DND-41 (cell line): ENCODE measurements at regions not wholly inside any gene's neighbourhood (a gene's known extent, or its start where the extent isn't known, plus 50 kb on each side); places are given as distances from the start of the nearest gene placed in this dataset.

ENCODE experiments used
- ATAC-seq: fragments of 200-7000 bp; cut with Tn5 transposase; 3 replicates; pipeline ENCODE4 v1.9.1; 2021; ENCODE audit warnings: low read depth; ENCODE audit not compliant: insufficient read depth
- DNase-seq: peaks from one replicate; pipeline ENCODE4 v3.0.0-alpha.2; 2020
- H2AFZ ChIP-seq: 2 replicates; pipeline ENCODE4 v1.6.0; 2012; ENCODE audit warnings: low read depth, low read length
- H3K27ac ChIP-seq: 2 replicates; pipeline ENCODE4 v1.5.1; 2012; ENCODE audit warnings: low read length, inconsistent platforms
- H3K27me3 ChIP-seq: fragments of 200-600 bp; sonication (generic); 2 replicates; pipeline ENCODE4 v1.6.0; 2012; ENCODE audit warnings: low read length, mild to moderate bottlenecking, inconsistent platforms; ENCODE audit not compliant: insufficient read depth, poor library complexity
- H3K36me3 ChIP-seq: 2 replicates; pipeline ENCODE4 v1.5.1; 2012; ENCODE audit warnings: low read length, inconsistent platforms; ENCODE audit not compliant: insufficient read depth
- H3K4me1 ChIP-seq: 2 replicates; pipeline ENCODE4 v1.5.1; 2012; ENCODE audit warnings: mild to moderate bottlenecking, low read length; ENCODE audit not compliant: insufficient read depth
- H3K4me2 ChIP-seq: 2 replicates; pipeline ENCODE4 v1.6.0; 2012; ENCODE audit warnings: mild to moderate bottlenecking, moderate library complexity, low read length, inconsistent platforms; ENCODE audit not compliant: insufficient read depth
- H3K4me3 ChIP-seq, 2 experiments: fragments of 200-600 bp in 1 of 2; shearing (Covaris generic) in 1 of 2; 2 replicates each; pipeline ENCODE4 v1.5.1; 2012 to 2016; ENCODE audit warnings: inconsistent platforms in 2 of 2, low read length in 2 of 2, mild to moderate bottlenecking in 2 of 2, low read depth in 1 of 2, moderate library complexity in 1 of 2
- H3K79me2 ChIP-seq: 2 replicates; pipeline ENCODE4 v1.6.0; 2012; ENCODE audit warnings: low read length, inconsistent platforms; ENCODE audit not compliant: insufficient read depth
- H3K9ac ChIP-seq: 2 replicates; pipeline ENCODE4 v1.6.0; 2012; ENCODE audit warnings: low read depth, mild to moderate bottlenecking, inconsistent platforms, low read length, moderate library complexity
- H3K9me3 ChIP-seq: 2 replicates; pipeline ENCODE4 v1.5.1; 2012; ENCODE audit warnings: low read length, moderate library complexity, mild to moderate bottlenecking, inconsistent platforms; ENCODE audit not compliant: insufficient read depth, severe bottlenecking
- H4K20me1 ChIP-seq: 2 replicates; pipeline ENCODE4 v1.6.0; 2012; ENCODE audit warnings: low read length; ENCODE audit not compliant: insufficient read depth
- EZH2 ChIP-seq: IDR thresholded peaks from 3 replicates; pipeline ENCODE4 v1.6.1; 2012; ENCODE audit warnings: borderline replicate concordance, low read depth, mild to moderate bottlenecking, moderate library complexity, low read length, inconsistent platforms; ENCODE audit not compliant: severe bottlenecking
- TF ChIP-seq, protein P1 (sequence below): IDR thresholded peaks from 2 replicates; pipeline ENCODE4 v1.5.1; 2012; ENCODE audit warnings: borderline replicate concordance, low read length, moderate library complexity, mild to moderate bottlenecking; ENCODE audit not compliant: poor library complexity, severe bottlenecking; ENCODE audit errors: extremely low read depth

DNA sequence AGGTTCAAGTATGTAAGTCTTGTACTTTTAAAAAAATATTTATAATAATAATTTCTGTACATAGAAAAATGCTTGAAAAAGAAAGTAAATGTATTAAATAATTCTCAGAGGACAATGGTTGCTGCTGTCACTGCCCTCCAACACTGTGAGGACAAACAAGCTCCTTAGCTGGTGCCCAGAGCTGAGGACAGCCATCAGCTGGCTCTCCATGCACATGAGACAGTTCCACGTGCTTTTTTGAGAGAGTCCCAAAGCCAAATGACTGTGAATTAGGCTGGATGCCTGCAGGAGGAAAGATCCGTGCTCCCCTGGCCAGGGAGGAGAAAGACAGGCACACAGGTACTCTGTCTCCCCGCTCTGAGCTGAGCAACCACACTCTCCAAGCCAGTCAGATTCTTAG, 115.5 kb upstream of the IRX5 start:
- Histone ChIP-seq H3K27me3 (no peaks in the 10 kb centered on the region), H3K9me3 (no peaks in the 10 kb centered on the region), H3K4me1 (no peaks in the 10 kb centered on the region), H3K27ac (no peak overlapping the region), H3K4me2 (no peak overlapping the region), H3K36me3 (no peaks in the 10 kb centered on the region), H4K20me1 (no peaks in the 10 kb centered on the region), H2AFZ (no peak overlapping the region; the same call in 1 of the 2 replicates), H3K4me3 (no peak overlapping the region), H3K9ac (no peak overlapping the region), H3K79me2 (no peaks in the 10 kb centered on the region)
- no peak for TF ChIP-seq EZH2
- TF ChIP-seq, protein P1, sequence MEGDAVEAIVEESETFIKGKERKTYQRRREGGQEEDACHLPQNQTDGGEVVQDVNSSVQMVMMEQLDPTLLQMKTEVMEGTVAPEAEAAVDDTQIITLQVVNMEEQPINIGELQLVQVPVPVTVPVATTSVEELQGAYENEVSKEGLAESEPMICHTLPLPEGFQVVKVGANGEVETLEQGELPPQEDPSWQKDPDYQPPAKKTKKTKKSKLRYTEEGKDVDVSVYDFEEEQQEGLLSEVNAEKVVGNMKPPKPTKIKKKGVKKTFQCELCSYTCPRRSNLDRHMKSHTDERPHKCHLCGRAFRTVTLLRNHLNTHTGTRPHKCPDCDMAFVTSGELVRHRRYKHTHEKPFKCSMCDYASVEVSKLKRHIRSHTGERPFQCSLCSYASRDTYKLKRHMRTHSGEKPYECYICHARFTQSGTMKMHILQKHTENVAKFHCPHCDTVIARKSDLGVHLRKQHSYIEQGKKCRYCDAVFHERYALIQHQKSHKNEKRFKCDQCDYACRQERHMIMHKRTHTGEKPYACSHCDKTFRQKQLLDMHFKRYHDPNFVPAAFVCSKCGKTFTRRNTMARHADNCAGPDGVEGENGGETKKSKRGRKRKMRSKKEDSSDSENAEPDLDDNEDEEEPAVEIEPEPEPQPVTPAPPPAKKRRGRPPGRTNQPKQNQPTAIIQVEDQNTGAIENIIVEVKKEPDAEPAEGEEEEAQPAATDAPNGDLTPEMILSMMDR: no peak
- DNase-seq (no peak), ATAC-seq (no peak)

- no peak for TF ChIP-seq EZH2
- TF ChIP-seq, protein P1: no peak
- no peak overlapping the region for H3K27ac ChIP-seq
- H3K4me3 ChIP-seq: no peak overlapping the region
- no peaks in the 10 kb centered on the region for H3K27me3 ChIP-seq
- H3K79me2 ChIP-seq: no peaks in the 10 kb centered on the region
- H3K36me3 ChIP-seq: no peaks in the 10 kb centered on the region
- no peaks in the 10 kb centered on the region for H3K4me1 ChIP-seq
- no peak overlapping the region for H2AFZ ChIP-seq
- no peak overlapping the region for H3K4me2 ChIP-seq
- H4K20me1 ChIP-seq: no peaks in the 10 kb centered on the region
- no peak overlapping the region for H3K9ac ChIP-seq
- no peaks in the 10 kb centered on the region for H3K9me3 ChIP-seq
- no peak for DNase-seq
- ATAC-seq: no peak
Observed at GRCh38 chr16:54813778-54814177, 116.9 kb upstream of the IRX5 start.

DNA sequence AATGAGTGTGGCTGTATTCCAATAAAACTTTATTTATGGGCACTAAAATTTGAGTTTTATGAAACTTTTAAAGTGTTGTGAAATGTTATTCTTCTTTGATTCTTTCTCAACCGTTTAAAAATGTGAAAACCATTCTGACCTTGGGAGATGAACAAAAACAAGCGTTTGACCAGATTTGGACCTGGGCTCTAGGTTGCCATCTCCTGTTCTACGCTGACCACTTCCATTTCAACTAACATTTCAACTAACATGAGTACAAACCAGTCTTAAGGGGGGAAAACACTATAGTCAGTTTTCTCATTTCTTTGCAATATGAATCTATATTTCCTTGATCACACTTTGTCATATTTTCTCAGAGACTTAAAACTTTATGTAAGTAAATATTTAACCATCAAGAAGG, 118.4 kb upstream of the IRX5 start:
- Histone ChIP-seq H3K79me2 (no peaks in the 10 kb centered on the region), H3K27me3 (no peaks in the 10 kb centered on the region), H3K9ac (no peak overlapping the region), H3K4me1 (no peaks in the 10 kb centered on the region), H2AFZ (no peak overlapping the region), H3K9me3 (no peaks in the 10 kb centered on the region), H4K20me1 (no peaks in the 10 kb centered on the region), H3K27ac (no peak overlapping the region), H3K4me2 (no peak overlapping the region), H3K4me3 (no peak overlapping the region), H3K36me3 (no peaks in the 10 kb centered on the region)
- no peak for ATAC-seq
- TF ChIP-seq, protein P1: no peak
- no peak for TF ChIP-seq EZH2
- DNase-seq: no peak

- Histone ChIP-seq H3K9me3 (no peaks in the 10 kb centered on the region), H3K27me3 (no peaks in the 10 kb centered on the region), H4K20me1 (no peaks in the 10 kb centered on the region), H3K4me3 (no peak overlapping the region), H3K4me2 (no peak overlapping the region), H3K27ac (no peak overlapping the region), H3K4me1 (no peaks in the 10 kb centered on the region), H3K79me2 (no peaks in the 10 kb centered on the region), H3K36me3 (no peaks in the 10 kb centered on the region), H2AFZ (no peak overlapping the region), H3K9ac (no peak overlapping the region)
- no peak for DNase-seq
- no peak for ATAC-seq
- TF ChIP-seq, protein P1: no peak
- no peak for TF ChIP-seq EZH2
Observed at GRCh38 chr16:54808890-54809289, 121.8 kb upstream of the IRX5 start.
